ENCODE measurements at regions not wholly inside any gene's neighbourhood (a gene's known extent, or its start where the extent isn't known, plus 50 kb on each side); places are given as distances from the start of the nearest gene placed in this dataset.

GRCh38 chr6:65786815-65787214 is 79.8 kb upstream of the EYS start:
- TF ChIP-seq CTCF (IDR thresholded peaks at IDR 0.05) (no peak), POLR2A (IDR thresholded peaks at IDR 0.05) (no peak)

All from vagina (tissue), 2 donors.